IMR-90 (cell line): ENCODE measurements at regions not wholly inside any gene's neighbourhood (a gene's known extent, or its start where the extent isn't known, plus 50 kb on each side); places are given as distances from the start of the nearest gene placed in this dataset.

ENCODE experiments used
- ATAC-seq: fragments of 200-7000 bp; cut with Tn5 transposase; 2 replicates; pipeline ENCODE4 v1.9.1; 2020; ENCODE audit warnings: low read depth, mild to moderate bottlenecking, moderate library complexity
- BruUV-seq: library from RNA; stranded (reverse); fragments of 400-500 nt; replicated peaks from 2 replicates; lab custom pipeline; 2021; lab: Mats Ljungman, UMichigan
- CTCF ChIA-PET: fragments of 300-600 bp; formaldehyde crosslinking; extraction: SDS; loops from one replicate; lab custom pipeline; 2021; ENCODE audit warnings: antibody characterized with exemption; lab: Yijun Ruan, JAX
- POLR2A ChIA-PET: fragments of 300-600 bp; sonication (Branson Sonifier 250); formaldehyde crosslinking; loops from one replicate; lab custom pipeline; 2022; ENCODE audit warnings: antibody characterized with exemption; ENCODE audit not compliant: unreplicated experiment; lab: Charles Lee
- DNase-seq: peaks from one replicate; pipeline ENCODE4 v3.0.0; 2013
- H2AFZ ChIP-seq: replicated peaks from 2 replicates; pipeline ENCODE3; 2013; ENCODE audit warnings: low read length, mild to moderate bottlenecking; ENCODE audit not compliant: poor library complexity
- H2AK5ac ChIP-seq: 2 replicates; pipeline ENCODE4 v1.6.1; 2013; ENCODE audit warnings: low read depth, low read length, inconsistent platforms
- H2AK9ac ChIP-seq: replicated peaks from 2 replicates; pipeline ENCODE3; 2013; ENCODE audit warnings: mild to moderate bottlenecking, low read depth, low read length, moderate library complexity; ENCODE audit not compliant: poor library complexity
- H2BK120ac ChIP-seq: 2 replicates; pipeline ENCODE4 v1.6.1; 2013; ENCODE audit warnings: low read depth, low read length, inconsistent platforms
- H2BK15ac ChIP-seq: 3 replicates; pipeline ENCODE4 v1.6.1; 2013; ENCODE audit warnings: low read depth, low read length, inconsistent platforms
- H2BK20ac ChIP-seq: 2 replicates; pipeline ENCODE4 v1.6.1; 2013; ENCODE audit warnings: low read depth, mild to moderate bottlenecking, inconsistent platforms, low read length, moderate library complexity
- H2BK5ac ChIP-seq: 2 replicates; pipeline ENCODE4 v1.6.1; 2013; ENCODE audit warnings: mild to moderate bottlenecking, low read depth, low read length, inconsistent platforms; ENCODE audit not compliant: poor library complexity, severe bottlenecking
- H3K14ac ChIP-seq: replicated peaks from 2 replicates; pipeline ENCODE4 v1.6.1; 2013; ENCODE audit warnings: low read depth, low read length, inconsistent platforms
- H3K18ac ChIP-seq: 2 replicates; pipeline ENCODE4 v1.6.1; 2013; ENCODE audit warnings: low read depth, low read length, control low read depth
- H3K23ac ChIP-seq: 2 replicates; pipeline ENCODE4 v1.6.1; 2013; ENCODE audit warnings: low read depth, low read length, inconsistent platforms
- H3K27ac ChIP-seq: 2 replicates; pipeline ENCODE4 v1.5.1; 2013; ENCODE audit warnings: mild to moderate bottlenecking, control low read depth, low read length; ENCODE audit not compliant: insufficient read depth
- H3K27me3 ChIP-seq: 2 replicates; pipeline ENCODE4 v1.6.1; 2013; ENCODE audit warnings: low read length; ENCODE audit not compliant: control insufficient read depth, insufficient read depth
- H3K36me3 ChIP-seq: 2 replicates; pipeline ENCODE4 v1.6.1; 2013; ENCODE audit warnings: low read length, mixed read lengths; ENCODE audit not compliant: control insufficient read depth, insufficient read depth
- H3K4ac ChIP-seq: 2 replicates; pipeline ENCODE4 v1.6.1; 2013; ENCODE audit warnings: low read depth, low read length, inconsistent platforms
- H3K4me1 ChIP-seq: 2 replicates; pipeline ENCODE4 v1.6.1; 2013; ENCODE audit warnings: low read length, mixed read lengths; ENCODE audit not compliant: control insufficient read depth, insufficient read depth
- H3K4me2 ChIP-seq: 2 replicates; pipeline ENCODE4 v1.6.1; 2013; ENCODE audit warnings: low read depth, mild to moderate bottlenecking, control low read depth, low read length, moderate library complexity
- H3K4me3 ChIP-seq: 2 replicates; pipeline ENCODE4 v1.5.1; 2013; ENCODE audit warnings: low read depth, mild to moderate bottlenecking, control low read depth, low read length, moderate library complexity; ENCODE audit not compliant: insufficient read depth
- H3K56ac ChIP-seq: 2 replicates; pipeline ENCODE4 v1.6.1; 2013; ENCODE audit warnings: low read length, inconsistent platforms; ENCODE audit not compliant: insufficient read depth; ENCODE audit errors: extremely low read depth
- H3K79me1 ChIP-seq, 2 experiments: 2 replicates each; pipeline ENCODE4 v1.6.1; 2013; ENCODE audit warnings: low read length in 2 of 2, inconsistent platforms in 1 of 2, low read depth in 1 of 2
- H3K9ac ChIP-seq: 2 replicates; pipeline ENCODE4 v1.6.1; 2013; ENCODE audit warnings: low read depth, low read length, control low read depth
- H3K9me1 ChIP-seq: 2 replicates; pipeline ENCODE4 v1.6.1; 2013; ENCODE audit warnings: low read length, inconsistent platforms; ENCODE audit not compliant: insufficient read depth
- H3K9me3 ChIP-seq: 2 replicates; pipeline ENCODE4 v1.6.1; 2013; ENCODE audit warnings: low read length; ENCODE audit not compliant: control insufficient read depth, insufficient read depth
- H4K20me1 ChIP-seq: 2 replicates; pipeline ENCODE4 v1.6.1; 2013; ENCODE audit warnings: low read length, inconsistent platforms; ENCODE audit not compliant: insufficient read depth
- H4K5ac ChIP-seq: 2 replicates; pipeline ENCODE4 v1.6.1; 2013; ENCODE audit warnings: mild to moderate bottlenecking, low read depth, low read length, control low read depth
- H4K8ac ChIP-seq, 2 experiments: 2 replicates each; pipeline ENCODE4 v1.6.1; 2013; ENCODE audit warnings: low read depth in 2 of 2, low read length in 2 of 2, control low read depth in 1 of 2, inconsistent platforms in 1 of 2
- H4K91ac ChIP-seq: 2 replicates; pipeline ENCODE4 v1.6.1; 2013; ENCODE audit warnings: low read depth, low read length, inconsistent platforms; ENCODE audit not compliant: insufficient read depth
- CHD1 ChIP-seq: IDR thresholded peaks from 2 replicates; pipeline ENCODE4 v1.6.1; 2012; ENCODE audit warnings: low read depth, low read length, improper control_type of control experiment
- CTCF ChIP-seq: conservative IDR thresholded peaks from 2 replicates; pipeline ENCODE4 v1.5.1; 2012; ENCODE audit warnings: mild to moderate bottlenecking, low read depth, low read length, improper control_type of control experiment
- FOS ChIP-seq: fragments of 150-350 bp; IDR thresholded peaks from 2 replicates; pipeline ENCODE4 v1.6.1; 2016; ENCODE audit warnings: low read depth, low read length
- MAZ ChIP-seq: IDR thresholded peaks from 2 replicates; pipeline ENCODE4 v1.6.1; 2012; ENCODE audit warnings: low read depth, mild to moderate bottlenecking, low read length, improper control_type of control experiment, moderate library complexity, borderline replicate concordance
- MXI1 ChIP-seq: IDR thresholded peaks from 2 replicates; pipeline ENCODE4 v1.6.1; 2012; ENCODE audit warnings: low read depth, mild to moderate bottlenecking, low read length, moderate library complexity, borderline replicate concordance
- RAD21 ChIP-seq: IDR thresholded peaks from 2 replicates; pipeline ENCODE4 v1.6.1; 2012; ENCODE audit warnings: low read length, improper control_type of control experiment
- RFX5 ChIP-seq: IDR thresholded peaks from 2 replicates; pipeline ENCODE4 v1.8.0; 2012; ENCODE audit warnings: low read depth, mild to moderate bottlenecking, low read length, moderate library complexity
- SMC3 ChIP-seq: fragments of 150-350 bp; IDR thresholded peaks from 2 replicates; pipeline ENCODE4 v1.6.1; 2016; ENCODE audit warnings: low read depth, mild to moderate bottlenecking, antibody characterized with exemption, low read length, moderate library complexity
- USF2 ChIP-seq: fragments of 150-350 bp; IDR thresholded peaks from 2 replicates; pipeline ENCODE4 v1.6.1; 2017; ENCODE audit warnings: mild to moderate bottlenecking, antibody characterized with exemption, low read length, low read depth
- dilution Hi-C: fragments of 300-500 bp; cut with HindIII; formaldehyde crosslinking; loops from one replicate; pipeline ENCODE4 v1.14.3; 2018; ENCODE audit warnings: low sequenced_read_pairs; ENCODE audit not compliant: unreplicated experiment
- in situ Hi-C: fragments of 300-500 bp; cut with MboI; formaldehyde crosslinking; loops from 3 replicates; pipeline ENCODE4 v1.14.3; 2019; ENCODE audit warnings: low sequenced_read_pairs, inconsistent platforms, mixed read lengths
- intact Hi-C: fragments of 100-400 bp; cut with micrococcal nuclease; formaldehyde crosslinking; loops from 2 replicates; pipeline ENCODE4 v1.10.0; 2022

GRCh38 chr2:4831751-4832150 lies 860.4 kb upstream of the SOX11 start:
- in situ Hi-C loops (no loop called here), dilution Hi-C loops (no loop called here), intact Hi-C loops (no loop called here)
- H3K4me3 ChIP-seq, result no peak overlapping the region
- H3K56ac ChIP-seq, result no peak overlapping the region
- no peak overlapping the region for H4K91ac ChIP-seq
- no peak overlapping the region for H2BK120ac ChIP-seq
- no peak overlapping the region for H4K8ac ChIP-seq
- H2BK15ac ChIP-seq, result no peak overlapping the region
- H2AFZ ChIP-seq, result no peak overlapping the region
- no peaks in the 10 kb centered on the region for H3K27me3 ChIP-seq
- H3K4me2 ChIP-seq, result no peak overlapping the region
- H3K14ac ChIP-seq, result no peak overlapping the region
- no peak overlapping the region for H3K27ac ChIP-seq
- no peak for DNase-seq
- no peak overlapping the region for H2BK20ac ChIP-seq
- no peak overlapping the region for H2BK5ac ChIP-seq
- no peaks in the 10 kb centered on the region; the same call in 1 of the 2 replicates for H3K9me3 ChIP-seq
- H3K4me1 ChIP-seq, result no peaks in the 10 kb centered on the region
- no peak overlapping the region for H2AK5ac ChIP-seq
- no peak overlapping the region for H3K4ac ChIP-seq
- H3K79me1 ChIP-seq, result no peaks in the 10 kb centered on the region
- TF ChIP-seq RFX5, result no peak
- no peak for TF ChIP-seq FOS
- TF ChIP-seq CHD1, result no peak
- no peak for TF ChIP-seq USF2
- TF ChIP-seq RAD21, result no peak
- no peak for TF ChIP-seq MAZ
- no peak for TF ChIP-seq MXI1
- no peak for TF ChIP-seq SMC3
- TF ChIP-seq CTCF, result no peak
- H3K23ac ChIP-seq, result no peak overlapping the region
- H2AK9ac ChIP-seq, result no peak overlapping the region
- no peak for ATAC-seq
- H3K9me1 ChIP-seq, result no peaks in the 10 kb centered on the region
- H3K18ac ChIP-seq, result no peak overlapping the region
- no peak overlapping the region for H4K5ac ChIP-seq
- no peaks in the 10 kb centered on the region for H3K36me3 ChIP-seq
- POLR2A ChIA-PET, result no interaction called here
- BruUV-seq, result no TSS peak
- CTCF ChIA-PET, result no interaction called here
- H4K20me1 ChIP-seq, result no peaks in the 10 kb centered on the region
- H3K9ac ChIP-seq, result no peak overlapping the region
